ENCODE measurements at regions not wholly inside any gene's neighbourhood (a gene's known extent, or its start where the extent isn't known, plus 50 kb on each side); places are given as distances from the start of the nearest gene placed in this dataset.

DNA sequence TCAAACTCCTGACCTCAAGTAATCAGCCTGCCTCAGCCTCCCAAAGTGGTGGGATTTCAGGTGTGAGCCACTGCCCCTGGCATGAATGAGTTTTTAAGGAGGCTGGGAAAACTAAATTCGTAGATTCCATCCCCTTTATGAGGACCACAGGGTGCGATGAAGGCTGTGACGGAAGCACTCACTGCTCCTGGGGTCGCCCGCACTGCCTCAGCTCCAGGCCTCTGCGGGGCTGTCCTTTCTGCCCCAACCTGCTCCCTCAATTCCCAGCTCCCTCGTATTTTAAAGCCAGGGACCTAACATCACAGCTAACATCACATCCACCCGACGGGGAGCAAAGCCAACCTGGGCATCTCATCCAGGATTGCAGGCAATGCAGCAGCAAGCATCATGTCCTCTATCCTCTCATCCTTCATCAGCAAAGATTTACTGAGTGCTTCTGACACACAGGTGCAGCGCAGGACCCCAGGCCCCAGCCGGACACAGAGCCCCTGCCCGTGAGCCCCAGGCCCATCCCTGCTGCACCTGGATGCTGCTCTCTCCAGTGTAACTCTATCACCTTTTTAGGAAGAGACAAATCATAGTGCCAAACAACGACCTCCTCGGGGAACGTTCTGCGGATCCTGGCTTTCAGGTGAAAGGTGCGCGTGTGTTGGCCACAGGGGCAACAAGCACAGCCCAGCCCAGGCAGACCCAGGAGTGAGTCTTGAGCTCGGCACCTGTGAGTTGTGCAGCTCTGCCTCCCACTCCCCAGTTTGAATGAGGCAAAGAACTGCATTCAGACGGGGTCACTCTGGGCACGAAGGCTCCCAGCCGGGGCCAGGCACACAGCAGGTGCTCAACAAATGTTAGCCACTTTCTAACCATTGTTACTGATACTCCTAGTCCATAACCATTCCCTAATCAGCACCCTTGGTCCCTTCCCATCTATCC is 134.3 kb downstream of the CRYBB2 start:
- WGBS, 2 donors = 91 to 95% methylated on average over 21 to 22 of the region's 22 CpGs
- DNase-seq = no peak
- intact Hi-C loops (cut with DNase I; ENCODE audit: low total_unique reads) = no loop called here
- Histone ChIP-seq H3K36me3 (ENCODE audit: low read depth, missing control alignments) (no peaks in the 10 kb centered on the region), H3K27ac (no peak overlapping the region), H3K27me3 (no peaks in the 10 kb centered on the region), H3K4me3 (no peak overlapping the region), H3K9me3 (no peaks in the 10 kb centered on the region), H3K4me1 (no peaks in the 10 kb centered on the region)
- no peak for TF ChIP-seq POLR2A (IDR thresholded peaks at IDR 0.05)
- TF ChIP-seq, protein P1, sequence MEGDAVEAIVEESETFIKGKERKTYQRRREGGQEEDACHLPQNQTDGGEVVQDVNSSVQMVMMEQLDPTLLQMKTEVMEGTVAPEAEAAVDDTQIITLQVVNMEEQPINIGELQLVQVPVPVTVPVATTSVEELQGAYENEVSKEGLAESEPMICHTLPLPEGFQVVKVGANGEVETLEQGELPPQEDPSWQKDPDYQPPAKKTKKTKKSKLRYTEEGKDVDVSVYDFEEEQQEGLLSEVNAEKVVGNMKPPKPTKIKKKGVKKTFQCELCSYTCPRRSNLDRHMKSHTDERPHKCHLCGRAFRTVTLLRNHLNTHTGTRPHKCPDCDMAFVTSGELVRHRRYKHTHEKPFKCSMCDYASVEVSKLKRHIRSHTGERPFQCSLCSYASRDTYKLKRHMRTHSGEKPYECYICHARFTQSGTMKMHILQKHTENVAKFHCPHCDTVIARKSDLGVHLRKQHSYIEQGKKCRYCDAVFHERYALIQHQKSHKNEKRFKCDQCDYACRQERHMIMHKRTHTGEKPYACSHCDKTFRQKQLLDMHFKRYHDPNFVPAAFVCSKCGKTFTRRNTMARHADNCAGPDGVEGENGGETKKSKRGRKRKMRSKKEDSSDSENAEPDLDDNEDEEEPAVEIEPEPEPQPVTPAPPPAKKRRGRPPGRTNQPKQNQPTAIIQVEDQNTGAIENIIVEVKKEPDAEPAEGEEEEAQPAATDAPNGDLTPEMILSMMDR (IDR thresholded peaks at IDR 0.05) = no peak

DNA sequence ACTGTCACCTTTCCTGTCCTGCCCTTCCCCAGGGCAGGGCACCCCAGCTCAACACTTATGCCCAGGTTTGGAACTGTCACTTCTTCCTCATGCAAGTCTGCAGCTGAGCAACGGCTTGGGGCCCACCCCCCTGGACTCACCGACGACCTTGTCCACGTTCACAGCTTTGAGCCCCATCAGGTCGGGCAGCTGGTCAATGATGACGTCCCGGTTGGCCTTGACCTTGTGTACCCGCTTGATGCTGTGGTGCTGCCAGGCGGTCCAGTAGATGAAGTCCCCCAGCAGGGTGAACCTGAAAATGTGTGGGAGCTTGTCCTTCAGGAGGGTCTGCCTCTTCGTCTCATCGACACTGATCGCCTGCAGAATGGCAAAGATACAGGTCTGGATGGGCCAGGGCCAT is 135.0 kb downstream of the CRYBB2 start:
- Histone ChIP-seq H3K4me1 (no peaks in the 10 kb centered on the region), H3K36me3 (ENCODE audit: low read depth, missing control alignments) (no peaks in the 10 kb centered on the region), H3K27ac (no peak overlapping the region), H3K4me3 (no peak overlapping the region), H3K27me3 (no peaks in the 10 kb centered on the region), H3K9me3 (no peaks in the 10 kb centered on the region)
- intact Hi-C loops (cut with DNase I; ENCODE audit: low total_unique reads) = no loop called here
- TF ChIP-seq, protein P1 (IDR thresholded peaks at IDR 0.05) = no peak
- TF ChIP-seq POLR2A (IDR thresholded peaks at IDR 0.05) = no peak
- 57 to 89% methylated on average over 9 to 12 of the region's 12 CpGs for WGBS, 2 donors
- DNase-seq = no peak

DNA sequence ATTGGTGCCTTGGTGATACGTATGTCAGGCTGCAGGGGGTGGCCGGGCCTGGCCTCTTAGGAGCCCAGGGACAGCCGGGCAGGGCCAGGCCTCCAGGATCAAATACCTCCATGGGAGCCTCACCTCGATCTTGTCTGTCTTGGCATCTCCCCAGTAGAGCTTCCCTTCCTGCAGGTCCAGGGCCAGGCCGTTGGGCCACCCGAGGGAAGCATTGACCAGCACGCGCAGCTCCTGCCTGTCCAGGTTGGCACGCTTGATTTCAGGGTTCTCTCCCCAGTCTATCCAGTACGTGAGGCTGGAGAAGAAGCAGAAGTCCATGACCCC is 137.7 kb downstream of the CRYBB2 start:
- TF ChIP-seq POLR2A (IDR thresholded peaks at IDR 0.05) = no peak
- TF ChIP-seq, protein P1 (IDR thresholded peaks at IDR 0.05) = no peak
- Histone ChIP-seq H3K36me3 (ENCODE audit: low read depth, missing control alignments) (no peaks in the 10 kb centered on the region), H3K4me1 (no peaks in the 10 kb centered on the region), H3K4me3 (no peak overlapping the region), H3K27me3 (no peaks in the 10 kb centered on the region), H3K27ac (no peak overlapping the region), H3K9me3 (no peaks in the 10 kb centered on the region)
- intact Hi-C loops (cut with DNase I; ENCODE audit: low total_unique reads) = no loop called here
- 78 to 88% methylated on average over 8 to 10 of the region's 10 CpGs for WGBS, 2 donors
- no peak for DNase-seq

DNA sequence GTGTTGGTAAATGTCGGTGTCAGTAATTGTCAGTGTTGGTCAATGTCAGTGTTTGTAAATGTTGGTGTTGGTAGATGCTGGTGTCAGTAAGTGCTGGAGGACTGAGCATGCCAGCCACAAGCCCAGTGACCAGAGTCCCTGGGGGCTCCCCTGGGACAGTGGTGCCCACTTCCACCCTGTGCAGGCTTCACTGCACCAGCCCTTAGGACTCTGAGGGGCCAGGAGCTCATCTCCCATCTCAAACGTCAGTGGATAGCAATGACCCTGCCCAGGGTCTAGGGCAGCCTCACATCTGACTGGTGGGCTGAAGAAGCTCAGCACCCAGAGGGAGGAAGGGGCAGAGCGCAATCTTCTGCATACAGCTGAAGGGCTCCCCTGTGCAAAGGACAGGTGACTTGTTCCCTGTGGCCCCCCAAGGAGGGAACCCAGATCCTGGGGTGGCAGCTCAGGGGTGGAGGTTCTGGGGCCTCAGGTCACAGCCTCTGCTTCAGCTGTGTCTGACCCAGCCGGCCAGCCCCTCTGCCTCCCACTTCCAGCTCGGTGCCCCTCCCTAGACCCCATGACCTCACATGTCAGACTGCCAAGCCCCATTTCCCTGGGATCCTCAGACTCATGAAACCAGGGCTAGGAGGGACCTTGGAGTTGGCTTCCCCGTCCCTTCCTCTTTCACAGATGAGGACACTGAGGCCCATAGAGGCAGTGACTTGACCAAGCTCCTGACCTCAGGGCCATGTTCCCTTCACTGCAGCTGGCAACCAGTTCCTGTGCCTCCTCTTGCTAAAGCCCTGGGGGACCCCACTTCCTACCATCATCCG is 138.4 kb downstream of the CRYBB2 start:
- 78 to 98% methylated on average over 5 to 7 of the region's 7 CpGs for WGBS, 2 donors
- Histone ChIP-seq H3K36me3 (ENCODE audit: low read depth, missing control alignments) (no peaks in the 10 kb centered on the region), H3K4me1 (no peaks in the 10 kb centered on the region), H3K9me3 (no peaks in the 10 kb centered on the region), H3K27me3 (no peaks in the 10 kb centered on the region), H3K4me3 (no peak overlapping the region), H3K27ac (no peak overlapping the region)
- no peak for DNase-seq
- intact Hi-C loops (cut with DNase I; ENCODE audit: low total_unique reads) = no loop called here
- TF ChIP-seq POLR2A (IDR thresholded peaks at IDR 0.05) = no peak
- TF ChIP-seq, protein P1 (IDR thresholded peaks at IDR 0.05) = no peak
